ENCODE measurements at regions not wholly inside any gene's neighbourhood (a gene's known extent, or its start where the extent isn't known, plus 50 kb on each side); places are given as distances from the start of the nearest gene placed in this dataset.

DNA sequence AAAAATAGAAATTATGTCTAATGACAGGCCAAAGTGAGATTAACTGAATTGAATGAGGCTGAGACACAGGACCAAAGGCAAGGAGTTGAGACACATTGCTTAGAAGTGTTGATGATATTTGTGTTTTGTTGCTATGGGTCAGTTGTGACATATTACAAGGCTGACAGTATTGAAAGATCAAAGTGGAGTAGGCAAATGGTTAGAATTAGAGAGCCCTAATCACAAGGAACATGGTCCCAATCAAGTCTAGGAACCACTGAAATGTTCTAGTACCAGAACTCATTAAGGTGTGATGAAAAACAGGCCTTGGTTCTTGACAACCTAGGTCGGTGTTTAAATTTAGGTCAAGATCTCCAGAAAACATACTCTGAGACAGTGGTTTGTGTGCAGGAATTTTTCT lies 896.3 kb upstream of the HS3ST1 start:
- intact Hi-C loops (cut with DNase I; ENCODE audit: low total_unique reads) = no loop called here

DNA sequence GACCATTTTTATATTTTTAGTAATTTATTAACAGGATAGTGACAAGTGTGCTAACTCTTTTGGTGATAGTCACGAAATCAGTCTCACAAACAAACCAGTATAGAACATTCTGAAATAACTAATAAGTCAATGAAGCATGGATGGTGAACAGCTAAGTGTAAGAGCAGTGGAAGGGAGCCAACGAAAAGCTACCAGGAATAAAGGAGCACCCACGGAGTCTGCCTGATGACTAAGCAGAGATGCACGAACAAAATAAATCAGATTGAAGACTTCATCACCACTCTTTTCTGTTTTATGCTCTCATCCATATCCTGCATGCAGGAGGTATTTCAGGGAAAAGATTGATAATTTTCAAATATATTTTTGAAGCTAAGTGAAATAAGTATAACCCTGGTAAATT lies 891.1 kb upstream of the HS3ST1 start:
- Histone ChIP-seq H3K27ac (no peak overlapping the region), H3K36me3 (no peaks in the 10 kb centered on the region), H3K27me3 (no peaks in the 10 kb centered on the region), H3K4me1 (no peaks in the 10 kb centered on the region), H3K9me3 (no peaks in the 10 kb centered on the region), H3K4me3 (no peak overlapping the region)
- TF ChIP-seq POLR2AphosphoS5 (IDR thresholded peaks at IDR 0.05) = no peak
- TF ChIP-seq, protein P1, sequence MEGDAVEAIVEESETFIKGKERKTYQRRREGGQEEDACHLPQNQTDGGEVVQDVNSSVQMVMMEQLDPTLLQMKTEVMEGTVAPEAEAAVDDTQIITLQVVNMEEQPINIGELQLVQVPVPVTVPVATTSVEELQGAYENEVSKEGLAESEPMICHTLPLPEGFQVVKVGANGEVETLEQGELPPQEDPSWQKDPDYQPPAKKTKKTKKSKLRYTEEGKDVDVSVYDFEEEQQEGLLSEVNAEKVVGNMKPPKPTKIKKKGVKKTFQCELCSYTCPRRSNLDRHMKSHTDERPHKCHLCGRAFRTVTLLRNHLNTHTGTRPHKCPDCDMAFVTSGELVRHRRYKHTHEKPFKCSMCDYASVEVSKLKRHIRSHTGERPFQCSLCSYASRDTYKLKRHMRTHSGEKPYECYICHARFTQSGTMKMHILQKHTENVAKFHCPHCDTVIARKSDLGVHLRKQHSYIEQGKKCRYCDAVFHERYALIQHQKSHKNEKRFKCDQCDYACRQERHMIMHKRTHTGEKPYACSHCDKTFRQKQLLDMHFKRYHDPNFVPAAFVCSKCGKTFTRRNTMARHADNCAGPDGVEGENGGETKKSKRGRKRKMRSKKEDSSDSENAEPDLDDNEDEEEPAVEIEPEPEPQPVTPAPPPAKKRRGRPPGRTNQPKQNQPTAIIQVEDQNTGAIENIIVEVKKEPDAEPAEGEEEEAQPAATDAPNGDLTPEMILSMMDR (IDR thresholded peaks at IDR 0.05) = no peak
- no peak for TF ChIP-seq POLR2A (IDR thresholded peaks at IDR 0.05)
- intact Hi-C loops (cut with DNase I; ENCODE audit: low total_unique reads) = no loop called here
- DNase-seq (ENCODE audit: low spot score in 2 of 2) = no peak

More for the DNA sequence above, 896.3 kb upstream of the HS3ST1 start:
- Histone ChIP-seq H3K4me3 (no peak overlapping the region), H3K36me3 (no peaks in the 10 kb centered on the region), H3K4me1 (no peaks in the 10 kb centered on the region), H3K9me3 (no peaks in the 10 kb centered on the region), H3K27me3 (no peaks in the 10 kb centered on the region), H3K27ac (no peak overlapping the region)
- no peak for DNase-seq (ENCODE audit: low spot score in 2 of 2)
- TF ChIP-seq POLR2A (IDR thresholded peaks at IDR 0.05) (no peak), POLR2AphosphoS5 (IDR thresholded peaks at IDR 0.05) (no peak)
- TF ChIP-seq, protein P1 (IDR thresholded peaks at IDR 0.05) = no peak

DNA sequence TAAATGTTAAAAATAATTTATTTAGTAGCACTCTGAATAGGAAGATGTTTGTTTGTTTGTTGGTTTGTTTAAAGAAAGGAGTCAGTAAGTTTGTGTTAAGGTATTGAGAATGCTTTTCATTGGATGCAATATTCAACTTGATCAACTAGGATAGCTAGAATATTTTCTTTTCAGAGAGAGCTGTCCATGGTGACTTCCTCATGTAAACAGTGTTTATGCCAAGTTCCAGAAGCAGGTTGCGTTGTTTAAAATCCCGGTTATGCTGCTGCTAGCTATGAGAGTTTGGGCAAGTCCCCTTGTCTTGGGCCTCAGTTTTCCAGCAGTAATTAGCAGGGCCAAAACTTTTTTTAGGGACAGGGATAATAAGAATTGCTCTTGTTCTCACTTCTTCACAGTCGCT lies 876.2 kb upstream of the HS3ST1 start:
- Histone ChIP-seq H3K4me1 (no peaks in the 10 kb centered on the region), H3K36me3 (no peaks in the 10 kb centered on the region), H3K9me3 (no peaks in the 10 kb centered on the region), H3K4me3 (no peak overlapping the region), H3K27ac (no peak overlapping the region), H3K27me3 (no peaks in the 10 kb centered on the region)
- intact Hi-C loops (cut with DNase I; ENCODE audit: low total_unique reads) = no loop called here
- DNase-seq (ENCODE audit: low spot score in 2 of 2) = no peak
- TF ChIP-seq POLR2AphosphoS5 (IDR thresholded peaks at IDR 0.05) (no peak), POLR2A (IDR thresholded peaks at IDR 0.05) (no peak)
- TF ChIP-seq, protein P1 (IDR thresholded peaks at IDR 0.05) = no peak

DNA sequence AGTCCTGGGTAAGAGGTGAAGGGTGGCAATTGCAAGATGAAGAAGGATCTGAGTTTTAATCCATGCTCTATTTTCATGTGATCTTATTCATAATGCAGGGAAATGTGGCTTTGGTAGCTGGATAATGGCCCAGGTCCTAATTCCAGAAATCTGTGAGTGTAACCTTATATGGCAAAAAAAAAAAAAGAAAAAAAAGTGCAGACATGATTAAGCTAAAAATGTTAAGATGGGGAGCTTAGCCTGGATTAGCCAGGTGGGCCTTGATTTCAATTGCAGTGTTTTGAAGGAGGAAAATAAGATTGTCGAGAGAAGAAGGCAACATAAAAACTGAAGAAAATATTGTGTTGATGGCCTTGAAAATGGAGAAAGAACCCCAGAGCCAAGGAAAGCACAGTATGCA lies 867.7 kb upstream of the HS3ST1 start:
- intact Hi-C loops (cut with DNase I; ENCODE audit: low total_unique reads) = no loop called here
- no peak for DNase-seq (ENCODE audit: low spot score in 2 of 2)
- Histone ChIP-seq H3K27ac (no peak overlapping the region), H3K4me1 (no peaks in the 10 kb centered on the region), H3K9me3 (peaks cover 0 to 12% of the 10 kb centered on the region in 2 donors), H3K36me3 (no peaks in the 10 kb centered on the region), H3K27me3 (no peaks in the 10 kb centered on the region), H3K4me3 (no peak overlapping the region)
- TF ChIP-seq POLR2AphosphoS5 (IDR thresholded peaks at IDR 0.05) = no peak
- TF ChIP-seq, protein P1 (IDR thresholded peaks at IDR 0.05) = no peak
- no peak for TF ChIP-seq POLR2A (IDR thresholded peaks at IDR 0.05)

DNA sequence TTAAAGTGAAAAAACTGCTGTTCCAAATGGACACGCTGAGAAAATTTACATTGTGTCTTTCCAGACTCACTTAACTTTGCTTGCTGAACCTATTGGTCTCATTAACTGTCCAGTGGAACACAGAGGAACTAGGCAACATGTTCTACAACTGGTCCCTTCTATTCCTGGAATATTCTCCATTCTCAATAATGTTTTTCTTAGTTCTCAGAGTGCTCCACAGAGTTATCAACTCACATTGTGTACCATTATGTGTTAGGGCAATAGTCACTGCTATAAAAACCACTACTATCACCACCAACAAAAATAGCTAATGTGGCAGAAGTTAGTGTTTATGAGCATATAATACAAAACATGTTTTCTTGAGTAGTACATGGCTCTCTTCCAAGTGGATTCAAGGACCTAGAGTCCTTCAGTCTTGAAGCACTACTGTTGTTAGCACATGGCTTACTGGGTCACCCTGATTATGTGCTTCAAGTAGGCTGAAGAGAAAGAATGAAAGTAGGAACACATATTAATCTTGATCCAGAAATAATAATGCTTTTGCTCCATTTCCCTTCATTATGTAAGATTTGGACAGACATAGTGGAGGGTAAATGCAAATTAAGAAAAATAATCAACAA lies 865.3 kb upstream of the HS3ST1 start:
- TF ChIP-seq, protein P1 (IDR thresholded peaks at IDR 0.05) = no peak
- TF ChIP-seq POLR2AphosphoS5 (IDR thresholded peaks at IDR 0.05) (no peak), POLR2A (IDR thresholded peaks at IDR 0.05) (no peak)
- Histone ChIP-seq H3K4me3 (no peak overlapping the region), H3K27me3 (no peaks in the 10 kb centered on the region)

More for the DNA sequence above, 865.3 kb upstream of the HS3ST1 start:
- no peak overlapping the region for H3K27ac ChIP-seq
- DNase-seq (ENCODE audit: low spot score in 2 of 2) = no peak
- H3K4me1 ChIP-seq = no peaks in the 10 kb centered on the region
- H3K9me3 ChIP-seq = peaks cover 0 to 15% of the 10 kb centered on the region in 2 donors
- intact Hi-C loops (cut with DNase I; ENCODE audit: low total_unique reads) = no loop called here
- no peaks in the 10 kb centered on the region for H3K36me3 ChIP-seq
